Endothelial cell of umbilical vein (primary cell): ENCODE measurements at regions not wholly inside any gene's neighbourhood (a gene's known extent, or its start where the extent isn't known, plus 50 kb on each side); places are given as distances from the start of the nearest gene placed in this dataset.

Source experiments
- EZH2 ChIP-seq: IDR thresholded peaks from 2 replicates; pipeline ENCODE4 v1.6.1; 2012; ENCODE audit warnings: borderline replicate concordance, low read depth, mild to moderate bottlenecking, moderate library complexity, low read length, inconsistent platforms; ENCODE audit not compliant: severe bottlenecking
- FOS ChIP-seq: IDR thresholded peaks from 2 replicates; pipeline ENCODE4 v1.6.1; 2011; ENCODE audit warnings: mild to moderate bottlenecking, low read length, moderate library complexity, borderline replicate concordance; ENCODE audit not compliant: insufficient read depth
- GATA2 ChIP-seq: IDR thresholded peaks from 2 replicates; pipeline ENCODE4 v1.7.0; 2011; ENCODE audit warnings: low read depth, mild to moderate bottlenecking, moderate library complexity, mixed read lengths, low read length; ENCODE audit not compliant: insufficient read length, insufficient read depth
- JUN ChIP-seq: IDR thresholded peaks from 2 replicates; pipeline ENCODE4 v1.6.1; 2011; ENCODE audit warnings: borderline replicate concordance, low read depth; ENCODE audit not compliant: insufficient read length, insufficient read depth
- MAX ChIP-seq: IDR thresholded peaks from 2 replicates; pipeline ENCODE4 v1.6.1; 2011; ENCODE audit not compliant: insufficient read depth, insufficient read length
- MYC ChIP-seq: IDR thresholded peaks from one replicate; pipeline ENCODE4 v1.6.1; 2011; ENCODE audit warnings: mild to moderate bottlenecking, low read depth, low read length
- POLR2A ChIP-seq: IDR thresholded peaks from 2 replicates; pipeline ENCODE4 v1.6.1; 2012; ENCODE audit warnings: low read depth, mild to moderate bottlenecking, control low read depth, low read length
- POLR2AphosphoS5 ChIP-seq: IDR thresholded peaks from 2 replicates; pipeline ENCODE4 v1.6.1; 2012; ENCODE audit warnings: low read depth, mild to moderate bottlenecking, control low read depth, low read length, moderate library complexity; ENCODE audit not compliant: insufficient read depth
- TF ChIP-seq, protein P1 (sequence below), 2 donors: IDR thresholded peaks; 1 replicate in 1 of 2; 2 replicates in 1 of 2; pipeline ENCODE4 v1.5.1; 2011; ENCODE audit warnings: low read length in 2 of 2, mild to moderate bottlenecking in 2 of 2, moderate library complexity in 2 of 2, control low read depth in 1 of 2, inconsistent platforms in 1 of 2, low read depth in 1 of 2; ENCODE audit not compliant: insufficient read depth in 1 of 2; ENCODE audit errors: extremely low read depth in 1 of 2

- TF ChIP-seq, protein P1, sequence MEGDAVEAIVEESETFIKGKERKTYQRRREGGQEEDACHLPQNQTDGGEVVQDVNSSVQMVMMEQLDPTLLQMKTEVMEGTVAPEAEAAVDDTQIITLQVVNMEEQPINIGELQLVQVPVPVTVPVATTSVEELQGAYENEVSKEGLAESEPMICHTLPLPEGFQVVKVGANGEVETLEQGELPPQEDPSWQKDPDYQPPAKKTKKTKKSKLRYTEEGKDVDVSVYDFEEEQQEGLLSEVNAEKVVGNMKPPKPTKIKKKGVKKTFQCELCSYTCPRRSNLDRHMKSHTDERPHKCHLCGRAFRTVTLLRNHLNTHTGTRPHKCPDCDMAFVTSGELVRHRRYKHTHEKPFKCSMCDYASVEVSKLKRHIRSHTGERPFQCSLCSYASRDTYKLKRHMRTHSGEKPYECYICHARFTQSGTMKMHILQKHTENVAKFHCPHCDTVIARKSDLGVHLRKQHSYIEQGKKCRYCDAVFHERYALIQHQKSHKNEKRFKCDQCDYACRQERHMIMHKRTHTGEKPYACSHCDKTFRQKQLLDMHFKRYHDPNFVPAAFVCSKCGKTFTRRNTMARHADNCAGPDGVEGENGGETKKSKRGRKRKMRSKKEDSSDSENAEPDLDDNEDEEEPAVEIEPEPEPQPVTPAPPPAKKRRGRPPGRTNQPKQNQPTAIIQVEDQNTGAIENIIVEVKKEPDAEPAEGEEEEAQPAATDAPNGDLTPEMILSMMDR (IDR thresholded peaks at IDR 0.05; ENCODE audit: extremely low read depth in 1 of 2, insufficient read depth in 1 of 2, low read depth in 1 of 2, low read length in 2 of 2): no peak
- TF ChIP-seq POLR2A: no peak
- no peak for TF ChIP-seq POLR2AphosphoS5
- TF ChIP-seq FOS: no peak
- no peak for TF ChIP-seq MYC
- TF ChIP-seq EZH2: no peak
- TF ChIP-seq MAX: no peak
- no peak for TF ChIP-seq JUN
- no peak for TF ChIP-seq GATA2
Measured at GRCh38 chr2:144279165-144279564, 240.8 kb downstream of the ZEB2 start.
